ENCODE measurements at regions not wholly inside any gene's neighbourhood (a gene's known extent, or its start where the extent isn't known, plus 50 kb on each side); places are given as distances from the start of the nearest gene placed in this dataset.
A peak's percentile ranks its signal among the peaks of the same experiment; 100 is the strongest.

GRCh38 chr14:61894452-61895077, 132.3 kb downstream of the SNAPC1 start:
- peak; percentile 48 to 57 for DNase-seq

- DNase-seq: no peak
Measured at GRCh38 chr14:61897300-61897699, 135.1 kb downstream of the SNAPC1 start.

- no peak for DNase-seq
Measured at GRCh38 chr14:61898568-61898967, 136.3 kb downstream of the SNAPC1 start.

- no peak for DNase-seq
Measured at GRCh38 chr14:61899497-61899896, 137.3 kb downstream of the SNAPC1 start.

GRCh38 chr14:61904946-61905345, 142.7 kb downstream of the SNAPC1 start:
- DNase-seq: no peak

- no peak for DNase-seq
Measured at GRCh38 chr14:61911574-61911973, 149.4 kb downstream of the SNAPC1 start.

- no peak for DNase-seq
Measured at GRCh38 chr14:61918998-61919397, 156.8 kb downstream of the SNAPC1 start.

GRCh38 chr14:61923348-61923747, 161.1 kb downstream of the SNAPC1 start:
- DNase-seq: no peak

- DNase-seq: no peak
Measured at GRCh38 chr14:61925043-61925442, 162.8 kb downstream of the SNAPC1 start.

- DNase-seq: no peak
Measured at GRCh38 chr14:61925732-61926435, 163.7 kb downstream of the SNAPC1 start.

- no peak for DNase-seq
Measured at GRCh38 chr14:61927060-61927459, 164.8 kb downstream of the SNAPC1 start.

- DNase-seq: no peak
Measured at GRCh38 chr14:61927520-61927919, 165.3 kb downstream of the SNAPC1 start.

- DNase-seq: no peak
Measured at GRCh38 chr14:61928300-61928699, 166.1 kb downstream of the SNAPC1 start.

- no peak for DNase-seq
Measured at GRCh38 chr14:61928701-61929100, 166.5 kb downstream of the SNAPC1 start.

- DNase-seq: no peak
Measured at GRCh38 chr14:61929651-61930050, 167.4 kb downstream of the SNAPC1 start.

GRCh38 chr14:61930101-61930857, 168.1 kb downstream of the SNAPC1 start:
- DNase-seq: no peak

GRCh38 chr14:61932974-61933373, 170.8 kb downstream of the SNAPC1 start:
- DNase-seq: no peak

GRCh38 chr14:61934385-61934784, 172.2 kb downstream of the SNAPC1 start:
- DNase-seq: no peak

GRCh38 chr14:61939776-61940175, 177.6 kb downstream of the SNAPC1 start:
- no peak for DNase-seq

- DNase-seq: no peak
Measured at GRCh38 chr14:61940666-61941420, 178.6 kb downstream of the SNAPC1 start.

- no peak for DNase-seq
Measured at GRCh38 chr14:61941421-61942150, 179.4 kb downstream of the SNAPC1 start.

GRCh38 chr14:61948376-61948775, 186.2 kb downstream of the SNAPC1 start:
- no peak for DNase-seq
